ENCODE measurements at regions not wholly inside any gene's neighbourhood (a gene's known extent, or its start where the extent isn't known, plus 50 kb on each side); places are given as distances from the start of the nearest gene placed in this dataset.
"Not testable (repeated sequence)": the region's sequence is repeated elsewhere in the genome, so short reads cannot be mapped to it uniquely, and the experiment has no call there.

DNA sequence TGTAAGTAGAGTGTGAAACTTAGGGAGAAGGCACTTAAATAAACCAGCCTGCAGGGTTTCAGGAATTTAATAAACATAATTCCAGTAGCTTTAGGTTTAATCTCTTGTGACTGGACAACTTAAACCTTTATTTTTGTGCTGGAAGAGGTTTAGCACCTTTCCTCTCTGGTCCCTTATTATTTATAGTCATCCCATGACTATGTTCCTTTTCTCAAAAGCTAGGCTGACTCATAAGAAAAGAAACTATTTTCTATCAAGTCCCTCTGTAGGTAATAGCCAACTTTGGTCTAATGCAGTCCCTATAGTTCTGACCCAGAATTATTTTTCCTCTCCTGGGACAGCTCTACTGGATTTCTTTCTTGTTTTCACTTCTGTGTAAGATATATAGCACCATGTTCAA is 588.9 kb downstream of the NR2F1-AS1 start:
- DNase-seq (ENCODE audit: low spot score) = peak; percentile 13

DNA sequence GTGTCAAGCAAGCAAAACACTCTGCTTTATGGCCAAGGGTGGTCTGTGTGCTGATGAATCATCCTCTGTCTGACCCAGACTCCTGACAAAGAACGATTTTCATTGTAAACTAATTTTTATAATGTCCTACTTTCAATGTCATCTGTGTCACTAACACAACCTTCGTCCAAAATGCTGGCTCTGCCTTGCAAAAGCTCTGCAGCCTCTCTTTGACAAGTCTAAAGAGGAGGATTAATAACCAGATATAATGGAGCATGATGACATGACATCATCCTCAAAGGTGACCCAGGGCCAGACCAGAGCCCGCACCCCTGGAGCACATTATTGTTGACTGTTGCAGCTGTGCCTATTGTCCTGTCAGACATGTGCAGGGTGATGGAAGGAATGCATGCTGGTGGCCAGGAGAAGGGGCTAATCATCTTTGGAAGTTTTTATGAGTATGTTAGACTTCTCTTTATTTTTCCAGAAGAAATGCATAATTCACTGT is 589.4 kb downstream of the NR2F1-AS1 start:
- DNase-seq (ENCODE audit: low spot score) = peak; percentile 8

DNA sequence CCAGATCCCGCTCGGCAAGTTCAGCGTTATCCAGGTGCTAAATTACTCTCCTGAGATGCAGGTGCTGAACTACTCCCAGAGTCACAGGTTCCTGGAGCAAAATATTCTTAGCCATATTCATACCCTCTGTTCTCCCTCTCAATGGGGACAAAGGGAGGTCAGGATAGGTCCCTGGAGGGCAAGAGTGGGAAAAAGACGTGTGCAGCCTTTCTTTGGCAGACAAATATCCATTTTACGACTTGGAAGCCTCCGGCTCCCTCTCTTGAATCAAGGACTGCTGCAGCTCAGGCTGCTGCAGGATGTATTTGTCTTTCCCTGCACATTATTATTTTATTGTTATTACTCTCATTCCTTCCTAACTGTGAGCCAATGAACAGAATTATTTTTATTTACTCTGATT is 590.2 kb downstream of the NR2F1-AS1 start:
- DNase-seq (ENCODE audit: low spot score) = no peak

DNA sequence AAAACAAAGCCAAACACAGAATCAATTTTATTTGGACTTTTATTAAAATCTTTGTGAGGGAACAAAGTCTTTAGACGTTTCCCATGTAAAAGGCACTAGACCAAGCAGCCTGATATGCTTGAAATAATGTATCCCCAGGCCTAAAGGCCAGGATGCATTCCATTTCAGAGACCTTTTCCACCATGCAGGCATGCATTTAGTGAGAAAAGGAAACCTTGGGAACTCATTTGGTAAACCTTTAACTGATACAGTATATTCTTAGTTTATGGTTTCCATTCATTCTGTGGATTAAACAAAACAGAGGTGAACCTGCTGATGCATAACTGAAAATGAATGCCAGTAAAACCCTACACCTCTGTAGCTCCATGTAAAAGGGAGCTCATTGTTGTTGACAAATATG is 600.0 kb downstream of the NR2F1-AS1 start:
- no peak for DNase-seq (ENCODE audit: low spot score)

DNA sequence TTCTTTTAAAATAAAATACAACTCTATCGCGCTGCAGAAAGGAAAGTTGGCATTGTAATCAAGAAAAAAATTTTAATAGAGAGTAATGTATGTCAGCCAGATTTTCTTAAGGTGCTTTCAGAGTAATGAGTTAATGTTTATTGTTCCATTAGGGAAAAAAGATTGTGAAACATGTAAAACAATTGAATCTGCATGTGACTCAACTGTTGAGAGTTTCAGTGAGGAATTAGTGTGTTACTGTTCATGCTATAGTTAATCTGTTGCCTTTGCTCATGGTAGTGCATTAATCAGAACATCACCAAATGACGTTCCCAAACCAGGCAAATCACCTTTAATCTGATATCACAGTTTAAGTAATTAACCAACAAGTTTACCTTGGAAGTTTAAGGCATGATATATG is 600.5 kb downstream of the NR2F1-AS1 start:
- DNase-seq (ENCODE audit: low spot score) = no peak

DNA sequence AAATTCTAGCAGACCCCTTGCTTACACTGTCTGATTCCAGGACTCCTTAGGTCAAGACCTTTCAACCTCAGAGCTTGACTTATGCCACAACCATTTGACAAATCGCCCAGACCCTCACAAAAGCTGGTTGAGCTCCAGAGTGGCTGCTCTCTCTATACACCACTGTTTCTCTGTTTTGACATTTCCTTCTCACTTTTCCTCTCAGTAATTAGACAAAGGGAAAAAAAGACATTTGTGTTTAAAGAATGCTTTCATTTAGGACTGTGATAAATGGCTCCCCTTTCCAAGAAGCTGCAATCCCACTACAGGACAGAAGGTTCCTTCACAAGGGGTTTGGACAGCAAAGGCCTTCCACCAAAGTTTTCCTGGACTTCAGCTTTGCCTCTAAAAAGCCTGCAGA is 601.3 kb downstream of the NR2F1-AS1 start:
- no peak for DNase-seq (ENCODE audit: low spot score)

DNA sequence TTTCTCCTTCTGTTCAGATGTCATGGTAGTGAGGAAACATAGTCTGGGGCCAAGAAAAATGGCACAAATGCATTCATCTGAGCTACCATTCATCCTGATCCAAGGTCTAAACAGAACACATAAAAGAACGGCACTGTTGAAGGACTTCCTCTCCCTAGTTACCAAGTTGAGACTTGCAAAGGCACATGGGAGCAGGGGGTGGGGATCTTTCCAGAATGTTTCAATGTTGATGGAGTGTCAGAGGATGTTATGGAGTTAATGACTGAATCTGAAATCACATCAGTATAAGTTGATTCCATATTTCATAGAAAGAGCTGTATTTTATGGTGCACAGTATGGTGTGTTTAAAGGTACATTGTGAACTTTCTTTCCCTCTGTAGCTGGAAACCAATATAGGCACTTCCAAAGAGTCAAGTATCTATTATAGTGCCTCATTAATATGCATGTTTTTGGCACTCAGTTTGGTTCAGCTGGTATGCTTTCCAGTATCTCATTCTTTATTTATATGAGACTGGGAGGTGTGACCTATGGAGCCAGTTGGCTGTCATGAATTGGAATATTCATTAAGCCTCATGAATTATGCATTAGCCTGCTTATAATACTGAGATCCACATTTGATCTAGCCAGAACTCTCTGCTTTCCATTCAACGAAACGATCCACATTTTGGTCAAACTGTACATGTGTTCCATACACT is 603.0 kb downstream of the NR2F1-AS1 start:
- DNase-seq (ENCODE audit: low spot score) = no peak

DNA sequence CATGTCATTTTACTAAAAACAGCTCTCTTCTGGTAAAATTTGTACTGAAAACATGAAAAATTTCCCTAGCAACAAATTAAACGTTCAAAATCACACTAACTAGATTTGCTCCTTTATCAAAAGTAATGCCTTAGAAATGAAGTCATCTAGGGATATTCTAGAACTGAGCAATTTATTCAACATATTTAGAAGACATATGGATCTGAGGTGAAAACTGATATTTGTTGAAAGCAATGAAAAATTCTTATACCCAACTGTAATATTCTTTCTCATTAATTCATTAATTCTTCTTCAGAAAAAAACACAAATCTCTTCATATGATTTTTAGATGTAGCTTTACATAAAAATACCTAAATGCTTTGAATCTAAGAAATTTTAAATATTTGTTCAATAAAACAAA is 604.9 kb downstream of the NR2F1-AS1 start:
- DNase-seq (ENCODE audit: low spot score) = no peak

DNA sequence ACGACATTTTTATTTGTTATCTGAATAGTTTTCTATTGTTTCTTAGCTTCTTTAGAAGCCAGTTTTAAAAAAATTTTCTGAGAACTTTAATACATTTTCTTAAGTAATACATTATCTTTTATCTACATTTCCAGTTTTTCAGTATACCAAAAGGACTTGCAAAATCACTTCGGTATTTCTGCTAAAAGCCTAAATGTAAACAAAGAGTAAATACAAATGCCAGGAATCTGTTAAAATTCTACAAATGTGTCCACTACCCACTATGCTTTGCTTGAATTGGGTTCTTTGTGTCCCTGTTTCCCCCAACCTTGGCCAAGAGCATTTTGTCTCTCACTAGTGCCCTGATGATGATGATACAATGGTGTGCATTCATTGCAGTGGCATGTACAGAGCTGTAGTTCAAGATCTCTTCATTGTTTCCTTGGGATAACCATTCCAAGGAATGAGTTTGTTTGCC is 611.2 kb downstream of the NR2F1-AS1 start:
- DNase-seq (ENCODE audit: low spot score) = no peak

DNA sequence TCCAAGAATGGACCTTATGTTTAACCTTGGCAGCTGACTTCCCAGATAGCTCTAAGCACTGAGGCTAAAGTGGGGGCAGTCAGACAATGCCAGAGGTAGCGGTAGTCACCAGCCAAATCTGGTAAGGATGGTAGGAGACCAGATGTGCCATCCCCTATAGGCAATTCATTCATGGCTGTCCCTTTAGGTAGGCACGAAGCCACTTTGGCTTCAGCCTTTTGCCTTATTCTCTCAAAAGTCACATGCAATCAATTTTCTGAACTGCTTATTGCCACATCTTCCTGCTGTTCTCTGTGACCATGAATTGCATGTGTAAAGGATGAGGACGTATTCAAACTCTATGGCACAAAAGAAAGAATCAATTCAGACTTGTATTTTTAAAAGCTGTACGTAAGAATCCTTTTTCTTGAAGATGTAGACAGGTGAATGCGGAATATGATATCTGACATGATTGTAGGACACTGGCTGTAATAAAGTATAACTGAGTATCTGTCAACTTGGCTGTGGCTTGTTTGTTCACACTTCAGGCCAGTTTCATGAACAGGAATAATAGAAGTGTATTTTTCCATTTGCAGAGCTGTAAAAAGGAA is 611.7 kb downstream of the NR2F1-AS1 start:
- no peak for DNase-seq (ENCODE audit: low spot score)

DNA sequence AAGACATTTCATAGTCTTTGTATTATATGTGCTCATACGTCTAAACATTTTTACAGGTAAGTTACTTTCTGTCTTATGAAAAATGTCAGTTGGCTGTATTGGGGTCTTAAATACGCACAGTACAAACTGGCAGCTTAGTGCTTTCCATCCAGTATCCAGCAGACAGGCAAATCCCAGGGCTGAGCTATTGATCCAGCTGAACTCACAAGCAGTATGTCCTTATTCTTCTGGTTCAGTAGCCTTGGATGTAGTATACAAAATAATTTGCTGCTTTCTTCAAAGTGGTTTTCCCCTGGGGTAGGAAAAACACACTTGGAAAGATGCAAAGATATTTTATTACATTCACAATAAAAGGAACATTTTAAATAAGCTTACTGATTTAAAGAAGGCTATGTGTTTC is 617.2 kb downstream of the NR2F1-AS1 start:
- DNase-seq (ENCODE audit: low spot score) = no peak

DNA sequence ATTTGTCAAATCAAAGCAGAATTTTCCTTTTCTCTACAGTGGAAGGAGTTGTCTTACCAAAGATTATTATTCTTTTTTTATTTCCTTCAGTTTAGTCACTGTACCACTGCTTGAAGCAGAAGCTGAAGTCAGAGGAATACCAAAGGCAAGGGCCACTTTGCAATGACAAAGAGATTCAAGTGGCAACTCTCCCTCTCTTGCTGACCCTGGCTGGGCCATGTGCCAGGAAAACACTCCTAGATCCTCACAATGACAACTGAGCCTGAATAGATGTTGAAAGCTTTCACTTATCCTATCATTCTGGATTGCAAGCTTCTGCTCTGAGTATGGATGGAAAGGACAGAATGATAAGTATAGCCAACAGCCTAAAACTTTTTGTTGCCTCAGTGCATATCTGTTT is 618.3 kb downstream of the NR2F1-AS1 start:
- DNase-seq (ENCODE audit: low spot score) = no peak

DNA sequence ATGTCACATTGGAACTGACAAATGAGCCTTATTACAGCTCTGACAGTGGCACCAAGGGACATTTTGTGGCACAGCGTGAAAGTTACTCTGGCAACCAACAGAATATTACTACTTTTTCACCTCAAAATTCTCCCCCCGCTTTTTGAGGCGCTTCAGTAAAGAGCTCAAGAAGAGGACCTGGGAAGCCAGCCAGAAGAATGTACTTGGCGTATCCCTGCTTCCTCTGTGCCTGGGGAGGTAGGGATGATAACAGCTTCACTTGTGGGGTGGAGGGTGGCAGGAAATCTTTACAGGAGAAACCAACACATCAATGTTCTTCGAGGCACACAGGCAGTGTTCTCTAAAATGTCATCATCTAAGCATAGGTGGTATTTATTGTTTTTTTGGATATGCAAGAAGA is 624.1 kb downstream of the NR2F1-AS1 start:
- no peak for DNase-seq (ENCODE audit: low spot score)

DNA sequence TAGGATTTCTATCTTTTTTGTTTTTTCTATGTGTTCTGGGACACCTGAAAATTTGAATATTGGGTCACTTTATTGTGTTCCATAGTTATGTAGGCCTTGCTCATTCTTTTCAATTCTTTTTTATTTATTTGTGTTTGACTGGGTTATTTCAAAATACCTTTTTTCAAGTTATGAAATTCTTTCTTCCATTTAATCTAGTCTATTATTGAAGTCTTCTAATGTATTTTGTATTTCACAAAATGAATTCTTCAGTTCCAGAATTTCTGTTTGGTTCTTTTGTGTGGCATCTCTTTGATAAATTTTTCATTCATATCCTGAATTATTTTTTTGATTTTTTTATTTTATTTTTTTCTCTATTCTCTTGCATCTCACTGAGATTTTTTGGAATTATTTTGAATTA is 628.8 kb downstream of the NR2F1-AS1 start:
- no peak for DNase-seq (ENCODE audit: low spot score)

DNA sequence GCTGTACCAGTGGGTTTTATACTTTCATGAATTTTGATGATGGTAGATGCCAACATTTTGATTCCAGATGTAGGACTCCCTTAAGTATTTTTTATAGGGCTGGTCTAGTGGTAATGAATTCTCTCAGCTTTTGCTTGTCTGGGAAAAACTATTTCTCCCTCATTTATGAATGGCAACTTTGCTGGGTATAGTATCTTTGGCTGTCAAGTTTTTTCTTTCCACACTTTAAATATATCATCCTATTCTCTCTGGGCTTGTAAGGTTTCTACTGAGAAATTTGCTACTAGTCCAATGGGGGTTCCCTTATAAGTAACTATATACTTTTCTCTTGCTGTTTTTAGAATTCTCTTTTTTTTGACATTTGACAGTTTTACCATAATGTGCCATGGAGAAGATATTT is 629.3 kb downstream of the NR2F1-AS1 start:
- DNase-seq (ENCODE audit: low spot score) = no peak

DNA sequence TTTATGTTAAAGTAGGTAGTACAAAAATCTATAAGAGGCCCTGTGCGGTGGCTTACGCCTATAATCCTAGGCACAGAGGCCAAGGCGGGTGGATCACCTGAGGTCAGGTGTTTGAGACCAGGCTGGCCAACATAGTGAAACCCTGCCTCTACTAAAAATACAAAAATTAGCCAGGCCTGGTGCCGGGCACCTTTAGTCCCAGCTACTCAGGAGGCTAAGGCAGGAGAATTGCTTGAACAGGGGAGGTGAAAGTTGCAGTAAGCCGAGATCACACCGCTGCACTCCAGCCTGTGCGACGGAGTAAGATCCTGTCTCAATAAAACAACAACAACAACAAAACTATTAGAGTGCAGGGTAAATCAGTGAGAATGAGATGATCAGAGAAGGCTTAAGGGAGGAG is 634.5 kb downstream of the NR2F1-AS1 start:
- no peak for DNase-seq (ENCODE audit: low spot score)

DNA sequence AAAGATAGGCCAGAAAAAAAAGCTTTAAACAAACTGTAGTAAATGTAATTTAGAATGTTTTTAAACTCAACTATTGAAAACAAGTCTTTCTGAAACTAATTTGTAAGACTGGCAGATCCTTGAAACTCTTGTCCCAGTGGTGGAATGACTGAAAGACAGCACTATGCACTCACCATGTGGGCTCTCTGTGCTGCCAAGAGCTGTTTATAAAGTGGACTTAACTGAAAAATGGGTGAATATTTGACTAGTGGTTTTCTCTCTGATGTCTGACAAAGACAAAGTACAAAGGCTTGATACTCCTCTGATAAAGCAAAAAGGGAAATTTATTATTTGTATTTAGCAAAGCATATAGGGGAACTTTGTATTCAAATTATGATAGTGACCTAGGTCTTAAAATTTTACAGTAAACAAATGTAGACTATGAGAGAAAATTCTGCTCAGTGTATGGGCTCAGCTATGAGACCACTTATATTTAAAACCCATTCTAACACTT is 635.4 kb downstream of the NR2F1-AS1 start:
- peak; percentile 6 for DNase-seq (ENCODE audit: low spot score)

DNA sequence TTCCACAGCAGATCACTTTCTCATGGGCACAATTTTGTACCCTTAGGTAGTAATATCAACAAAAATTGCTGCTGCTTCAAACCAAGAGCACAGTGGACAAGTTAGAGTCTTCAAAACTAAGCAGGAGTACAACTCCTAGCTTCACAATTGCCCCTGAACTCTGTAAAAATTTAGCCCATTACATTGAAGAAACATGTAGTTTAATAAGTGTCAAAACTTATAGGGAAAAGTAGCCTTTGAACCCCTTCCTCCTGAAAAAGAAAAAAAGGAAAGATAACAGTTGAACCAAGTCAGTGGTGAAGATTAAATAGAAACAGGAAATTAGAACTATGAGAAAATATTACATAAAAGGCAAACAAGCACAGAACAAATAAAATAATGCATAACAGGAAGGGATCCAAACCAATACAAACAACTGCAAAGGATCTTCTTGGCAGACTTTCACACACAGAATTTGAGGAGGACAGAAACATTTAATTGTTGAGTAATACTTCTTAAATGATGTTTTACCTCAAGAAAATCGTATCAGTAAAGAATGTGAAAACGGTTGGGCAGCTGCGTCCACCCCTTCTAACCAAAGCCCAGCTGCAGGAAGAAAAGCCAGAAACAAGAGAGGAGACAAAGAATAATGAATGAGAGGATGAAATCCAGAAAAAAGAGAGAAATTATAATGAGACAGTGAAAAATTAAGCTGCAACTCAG is 636.0 kb downstream of the NR2F1-AS1 start:
- peak; percentile 32 for DNase-seq (ENCODE audit: low spot score)

DNA sequence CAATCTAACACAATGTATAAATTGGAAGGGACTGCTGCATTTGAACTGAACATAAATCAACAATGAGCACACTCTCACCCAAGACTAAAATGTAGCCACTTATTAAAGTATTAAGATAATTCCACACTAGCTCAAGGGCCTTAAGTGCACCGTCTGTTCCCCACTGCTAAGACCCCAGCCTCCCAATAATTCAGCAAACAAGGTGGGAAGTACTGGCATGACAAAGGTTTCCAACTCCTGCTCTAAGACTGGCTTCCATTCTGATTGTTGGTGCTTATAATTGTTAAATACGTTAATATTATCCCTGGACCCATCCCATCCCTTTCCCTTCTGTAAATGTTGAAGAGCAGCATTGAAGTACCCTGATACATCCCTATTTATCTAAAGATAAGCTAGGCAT is 636.7 kb downstream of the NR2F1-AS1 start:
- no peak for DNase-seq (ENCODE audit: low spot score)

DNA sequence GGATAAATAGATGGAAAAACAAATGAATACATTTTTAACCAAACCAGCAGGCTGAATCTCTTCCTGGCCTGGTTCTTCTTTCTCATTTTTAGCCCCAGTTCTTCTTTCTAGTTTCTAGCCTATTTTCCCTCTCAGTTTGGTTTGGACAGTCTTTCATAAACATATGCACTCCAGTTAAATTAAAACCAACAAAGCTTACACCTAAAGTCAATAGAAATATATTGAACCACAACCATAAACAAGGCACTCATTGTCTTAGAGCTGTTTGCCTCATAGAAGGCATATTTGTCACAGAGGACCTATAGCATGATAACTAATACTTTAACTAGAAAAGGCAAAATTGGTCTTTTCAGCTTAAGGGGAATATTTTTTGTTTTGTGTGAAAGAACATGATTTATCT is 638.3 kb downstream of the NR2F1-AS1 start:
- DNase-seq (ENCODE audit: low spot score) = no peak

DNA sequence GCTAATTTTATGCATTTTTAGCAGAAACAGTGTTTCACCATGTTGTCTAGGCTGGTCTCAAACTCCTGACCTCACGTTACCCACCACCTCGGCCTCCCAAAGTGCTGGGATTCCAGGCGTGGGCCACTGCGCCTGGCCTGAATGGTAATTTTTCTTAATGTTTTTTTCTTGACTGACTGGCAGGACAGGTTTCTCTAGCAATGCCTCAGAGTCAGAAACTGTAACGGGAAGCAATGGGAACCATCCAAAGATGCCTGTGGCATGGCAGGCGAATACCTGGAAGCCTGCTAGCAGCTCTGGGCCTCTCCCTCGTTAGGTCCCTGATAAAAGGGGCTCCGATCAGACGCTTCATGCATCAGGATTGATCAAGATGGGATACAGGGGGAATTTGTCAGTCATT is 639.2 kb downstream of the NR2F1-AS1 start:
- no peak for DNase-seq (ENCODE audit: low spot score)

DNA sequence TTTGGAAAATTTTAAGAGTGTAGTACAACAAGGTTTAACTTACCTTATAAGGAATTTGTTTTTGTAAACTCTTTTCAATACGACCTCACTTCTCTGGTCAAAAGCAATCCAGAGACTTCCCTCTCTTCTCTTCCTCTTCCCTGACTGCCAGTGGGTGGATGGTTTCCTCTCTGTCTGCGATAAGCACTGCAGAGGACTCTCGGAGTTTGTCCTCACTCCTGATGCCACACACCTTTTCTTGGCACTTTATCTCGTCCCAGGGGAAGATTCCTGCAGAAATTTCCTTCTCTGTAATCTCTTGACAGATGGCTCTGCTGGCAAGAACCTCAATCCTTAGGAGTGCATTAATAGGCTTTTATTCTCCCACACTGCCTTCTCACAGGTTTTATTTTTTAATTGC is 641.6 kb downstream of the NR2F1-AS1 start:
- no peak for DNase-seq (ENCODE audit: low spot score)

DNA sequence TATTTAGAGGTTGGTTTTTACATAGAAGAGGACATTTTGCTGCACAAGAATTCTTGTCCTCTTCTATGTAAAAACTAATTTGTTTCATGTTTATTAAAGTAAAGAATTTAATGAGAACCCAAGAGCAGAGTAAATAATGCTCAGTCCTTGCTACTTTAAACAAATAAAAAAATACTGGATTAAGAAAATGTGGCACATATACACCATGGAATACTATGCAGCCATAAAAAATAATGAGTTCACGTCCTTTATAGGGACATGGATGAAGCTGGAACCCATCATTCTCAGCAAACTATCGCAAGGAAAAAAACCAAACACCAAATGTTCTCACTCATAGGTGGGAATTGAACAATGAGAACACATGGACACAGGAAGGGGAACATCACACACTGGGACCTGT is 643.6 kb downstream of the NR2F1-AS1 start:
- not testable (repeated sequence) for DNase-seq (ENCODE audit: low spot score)

All from A172 (cell line).